Esophagus mucosa (tissue), 1 donor: ENCODE measurements at regions not wholly inside any gene's neighbourhood (a gene's known extent, or its start where the extent isn't known, plus 50 kb on each side); places are given as distances from the start of the nearest gene placed in this dataset.
"Not testable (repeated sequence)": the region's sequence is repeated elsewhere in the genome, so short reads cannot be mapped to it uniquely, and the experiment has no call there.

Experiments
- ATAC-seq: fragments of 200-7000 bp; cut with Tn5 transposase; one replicate; pipeline ENCODE4 v1.9.1; 2020
- donor health status: DM: yes; HTN: yes; CAD: no.

- ATAC-seq = not testable (repeated sequence)
These were observed 814.8 kb downstream of the SEMA5A start for GRCh38 chr5:8731110-8731509.

DNA sequence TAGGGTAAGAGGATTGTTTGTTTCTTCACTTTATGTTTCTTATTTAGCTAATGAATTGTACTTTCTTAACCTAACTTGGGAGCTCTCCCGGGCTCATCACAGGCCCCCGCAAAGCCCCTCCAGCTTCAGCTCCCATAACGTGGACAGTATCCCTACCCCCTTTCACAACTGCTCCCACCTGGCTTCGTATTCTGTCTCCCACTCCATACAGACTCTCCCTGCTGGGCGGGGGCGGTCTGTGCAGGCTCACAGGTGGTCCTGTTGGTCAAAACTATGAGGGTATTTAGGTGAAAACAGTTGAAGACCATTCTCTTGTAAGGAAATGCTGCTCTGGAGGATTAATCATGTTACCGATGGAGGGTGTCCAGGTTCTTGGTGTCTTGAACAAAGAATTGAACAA, 805.3 kb downstream of the SEMA5A start:
- no peak for ATAC-seq

DNA sequence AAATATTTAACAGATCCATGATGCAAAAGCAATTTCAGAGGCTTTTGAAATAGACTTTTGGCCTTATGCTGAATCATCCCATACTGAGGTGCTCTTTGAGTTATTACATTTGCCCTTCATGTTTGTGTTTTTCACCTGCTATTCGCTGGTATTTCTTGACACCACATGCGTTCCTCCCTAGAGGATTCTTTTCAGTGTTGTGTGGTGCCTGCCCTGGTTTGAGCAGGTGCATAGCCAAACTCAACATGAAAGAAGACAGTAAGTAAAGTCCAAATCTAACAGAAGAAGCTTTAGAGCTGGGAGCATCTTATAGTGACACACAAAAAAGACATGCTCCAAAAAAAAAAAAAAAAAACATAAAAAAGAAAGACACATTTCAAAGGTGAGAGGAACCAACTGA, 796.3 kb downstream of the SEMA5A start:
- no peak for ATAC-seq

- no peak for ATAC-seq
These were observed 795.8 kb downstream of the SEMA5A start for GRCh38 chr5:8750100-8750499.

DNA sequence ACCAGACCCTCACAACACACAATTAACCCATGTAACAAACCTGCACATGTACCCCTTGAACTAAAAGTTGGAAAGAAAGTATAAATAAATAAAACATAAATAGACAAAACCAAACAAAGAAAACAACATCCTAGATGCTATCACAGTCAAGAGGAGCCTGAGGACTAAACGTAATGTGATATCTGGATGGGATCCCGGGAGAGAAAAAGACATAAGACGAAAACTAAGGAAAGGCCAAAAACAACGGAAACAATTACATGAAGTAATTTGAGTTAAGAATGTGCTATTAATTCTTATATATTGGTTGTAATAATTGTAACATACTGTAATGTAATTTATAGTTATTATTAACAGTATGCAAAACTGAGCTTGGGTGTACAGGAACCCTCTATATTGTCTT, 793.9 kb downstream of the SEMA5A start:
- ATAC-seq = no peak

DNA sequence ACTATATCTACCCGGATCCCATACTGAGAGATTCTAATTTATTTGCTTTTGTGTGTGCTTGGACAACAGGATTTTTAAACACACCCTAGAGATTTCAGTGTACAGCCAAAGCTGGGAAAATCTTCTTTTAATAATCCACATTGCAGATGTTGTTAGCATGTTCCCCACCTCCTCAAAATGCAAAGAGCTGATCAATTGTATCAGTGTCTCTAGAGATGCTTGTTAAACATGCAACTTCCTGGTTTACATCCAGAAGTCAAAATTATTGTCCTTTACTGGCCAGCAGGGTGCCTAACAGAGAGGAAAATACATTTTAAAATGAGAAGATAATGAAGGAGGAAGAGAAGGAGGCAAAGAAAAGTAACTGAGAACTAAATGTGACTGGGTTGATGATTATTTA, 793.3 kb downstream of the SEMA5A start:
- ATAC-seq = no peak

DNA sequence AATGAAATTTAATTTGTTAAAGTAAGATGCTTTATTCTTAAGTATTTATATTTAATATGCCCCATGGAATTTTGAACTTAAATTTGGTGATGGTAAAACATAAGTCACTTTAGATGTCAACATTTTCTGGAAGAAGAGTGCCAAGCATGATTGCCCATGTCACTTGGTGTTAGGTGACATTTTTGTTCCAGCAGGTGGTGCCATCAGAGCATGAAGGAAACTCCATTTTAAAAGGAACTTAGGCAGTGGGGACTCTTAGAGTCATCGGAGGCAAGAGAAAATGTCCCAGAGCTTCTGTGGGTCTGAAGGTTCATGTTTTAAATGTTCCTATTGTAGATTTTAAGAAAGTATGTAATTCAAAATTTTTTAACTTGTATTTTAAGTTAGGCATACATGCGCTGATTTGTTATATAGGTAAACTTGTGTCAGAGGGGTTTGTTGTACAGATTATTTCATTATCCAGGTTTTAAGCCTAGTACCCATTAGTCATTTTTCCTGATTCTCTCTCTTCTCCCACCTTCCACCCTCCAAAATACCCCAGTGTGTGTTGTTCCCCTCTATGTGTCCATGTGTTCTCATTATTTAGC, 789.3 kb downstream of the SEMA5A start:
- no peak for ATAC-seq

- no peak for ATAC-seq
These were observed 780.0 kb downstream of the SEMA5A start for GRCh38 chr5:8765886-8766285.

DNA sequence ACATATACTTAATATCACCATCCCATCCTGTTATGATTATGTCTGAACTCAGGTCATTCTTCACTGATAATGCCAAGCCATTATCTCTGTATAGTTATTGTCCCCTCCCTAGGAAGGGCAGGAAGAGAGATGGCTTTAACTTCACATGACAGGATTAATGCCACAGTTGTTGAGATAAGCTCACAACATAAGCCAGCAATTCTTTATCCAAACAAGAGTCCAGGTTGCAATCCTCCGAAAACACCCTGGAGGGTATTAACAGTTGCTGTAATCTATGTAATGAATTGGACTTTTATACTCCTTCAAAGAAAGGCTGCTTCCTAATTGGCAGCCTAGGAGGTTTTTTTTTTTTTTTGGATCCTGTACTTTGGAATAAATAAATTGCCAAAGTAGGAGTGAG, 779.4 kb downstream of the SEMA5A start:
- ATAC-seq = no peak

DNA sequence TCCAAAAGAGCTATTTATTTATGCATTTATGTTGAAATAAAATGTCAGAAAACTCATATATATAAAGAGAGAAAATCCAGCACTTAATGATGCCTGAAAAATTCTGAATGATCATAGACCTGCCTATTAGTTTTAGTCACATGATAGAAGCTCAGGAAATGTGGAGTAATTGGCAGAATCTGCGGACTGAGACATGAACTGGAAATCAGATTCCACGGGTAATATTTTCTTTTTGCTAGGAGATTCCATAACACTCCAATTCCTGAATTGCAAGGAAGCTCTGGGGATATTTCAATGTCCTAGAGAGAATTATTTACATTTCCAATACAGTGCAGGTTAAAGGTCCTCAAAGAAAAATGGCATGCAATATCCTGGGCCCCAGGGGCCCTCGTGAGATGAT, 778.8 kb downstream of the SEMA5A start:
- no peak for ATAC-seq

DNA sequence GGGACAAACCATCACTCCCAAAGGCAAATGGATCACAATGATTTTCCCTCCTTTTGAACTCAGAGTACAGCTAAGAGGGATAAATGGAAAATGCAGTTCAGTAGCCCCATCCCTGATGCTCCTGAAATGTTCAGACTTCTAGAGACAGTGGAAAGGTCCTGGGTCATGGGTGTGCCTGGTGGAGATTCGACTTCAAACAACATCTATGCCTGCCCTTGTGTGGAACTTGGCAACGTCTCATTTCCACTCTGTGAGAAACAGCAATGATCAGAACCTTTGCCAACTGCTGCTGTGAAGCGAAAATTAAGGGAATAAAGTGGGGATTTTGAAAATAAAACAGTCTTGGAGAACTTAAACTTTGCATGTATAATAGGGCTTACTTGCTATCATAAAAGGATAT, 778.1 kb downstream of the SEMA5A start:
- no peak for ATAC-seq

DNA sequence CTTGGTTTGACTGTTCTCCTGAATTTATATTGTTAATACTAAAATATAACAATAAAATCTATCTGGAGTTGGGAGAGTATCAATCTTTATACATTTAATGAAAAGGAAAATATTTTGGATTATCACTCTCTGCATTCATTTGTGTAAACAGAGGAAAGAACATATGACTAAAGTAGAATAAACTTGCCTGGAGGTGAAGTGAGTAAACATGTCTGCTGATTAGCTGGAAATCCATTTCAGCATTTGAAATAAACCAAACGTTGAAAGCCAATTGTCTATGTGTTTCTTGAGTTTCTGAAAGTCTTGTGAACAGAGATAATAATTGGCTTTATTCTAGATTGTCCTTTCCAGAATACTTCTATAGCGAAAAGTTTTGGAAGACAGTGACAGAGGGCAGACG, 776.2 kb downstream of the SEMA5A start:
- no peak for ATAC-seq

DNA sequence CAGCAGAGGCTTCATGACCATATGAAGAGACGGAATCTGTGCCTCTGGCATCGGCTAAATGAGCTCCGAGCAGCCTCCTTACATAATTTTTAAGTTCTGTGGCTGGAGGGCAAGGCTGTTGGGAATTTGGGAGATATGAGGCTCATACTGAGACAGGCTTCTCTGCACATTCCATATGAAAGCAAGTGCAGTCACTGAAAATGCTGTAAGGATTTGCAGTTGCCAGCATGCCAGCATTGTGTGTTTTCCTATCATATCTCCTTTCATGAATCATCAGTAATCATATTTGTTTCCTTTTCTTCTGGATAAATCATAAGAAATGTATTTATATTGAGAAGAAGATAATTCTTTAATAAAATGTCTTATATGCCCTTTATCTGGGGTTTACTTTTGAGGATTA, 775.4 kb downstream of the SEMA5A start:
- no peak for ATAC-seq

- no peak for ATAC-seq
These were observed 772.7 kb downstream of the SEMA5A start for GRCh38 chr5:8773046-8773615.

GRCh38 chr5:8784692-8785091, 761.2 kb downstream of the SEMA5A start:
- ATAC-seq = no peak

- no peak for ATAC-seq
These were observed 757.6 kb downstream of the SEMA5A start for GRCh38 chr5:8788246-8788645.

DNA sequence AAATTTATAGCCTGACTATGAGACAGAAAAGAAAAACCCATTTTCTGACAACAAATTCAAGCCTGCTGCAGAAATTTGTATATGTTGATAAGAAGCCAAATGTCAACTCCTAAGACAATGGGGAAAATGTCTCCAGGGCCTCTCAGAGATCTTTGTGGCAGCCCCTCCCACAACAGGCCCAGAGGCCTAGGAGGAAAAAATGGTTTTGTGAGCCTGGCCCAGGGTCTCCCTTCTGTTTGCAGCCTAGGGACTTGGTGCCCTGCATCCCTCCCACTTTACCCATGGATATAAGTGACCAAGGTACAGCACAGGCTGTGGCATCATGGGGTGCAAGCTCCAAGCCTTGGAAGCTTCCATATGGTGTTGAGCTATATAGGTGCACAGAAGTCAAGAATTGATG, 740.2 kb downstream of the SEMA5A start:
- no peak for ATAC-seq

DNA sequence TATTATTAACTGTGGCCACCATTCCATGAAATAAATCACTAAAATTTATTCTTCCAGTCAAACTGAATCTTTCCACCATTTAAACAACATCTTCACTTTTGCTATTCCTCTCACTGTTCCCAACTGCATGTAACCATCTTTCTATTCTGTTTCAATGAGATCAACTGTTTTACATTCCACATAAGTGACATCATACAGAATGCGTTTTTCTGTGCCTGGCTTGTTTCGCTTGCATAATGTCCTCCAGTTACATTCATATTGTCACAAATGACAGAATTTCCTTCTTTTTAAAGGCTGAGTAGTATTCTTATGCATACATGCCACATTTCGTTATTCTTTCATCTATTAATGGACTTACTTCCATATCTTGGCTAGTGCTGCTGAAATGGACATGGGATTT, 738.2 kb downstream of the SEMA5A start:
- no peak for ATAC-seq

DNA sequence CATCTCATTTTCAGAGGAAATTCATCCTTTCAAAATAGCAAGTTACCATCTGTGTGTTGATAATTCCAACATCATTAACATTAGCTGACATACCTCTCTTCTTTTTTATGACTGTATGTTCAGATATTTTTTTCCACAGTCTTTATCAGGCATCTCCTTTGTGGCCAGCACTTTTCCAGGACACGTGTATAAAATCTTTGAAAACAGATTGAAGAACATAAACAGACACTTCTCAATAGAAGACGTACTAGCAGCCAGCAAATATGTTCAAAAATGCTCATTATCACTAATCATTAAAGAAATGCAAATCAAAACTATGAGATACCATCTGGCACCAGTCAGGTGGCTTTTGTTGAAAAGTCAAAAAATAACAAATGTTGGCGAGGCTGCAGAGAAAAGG, 734.3 kb downstream of the SEMA5A start:
- ATAC-seq = no peak

DNA sequence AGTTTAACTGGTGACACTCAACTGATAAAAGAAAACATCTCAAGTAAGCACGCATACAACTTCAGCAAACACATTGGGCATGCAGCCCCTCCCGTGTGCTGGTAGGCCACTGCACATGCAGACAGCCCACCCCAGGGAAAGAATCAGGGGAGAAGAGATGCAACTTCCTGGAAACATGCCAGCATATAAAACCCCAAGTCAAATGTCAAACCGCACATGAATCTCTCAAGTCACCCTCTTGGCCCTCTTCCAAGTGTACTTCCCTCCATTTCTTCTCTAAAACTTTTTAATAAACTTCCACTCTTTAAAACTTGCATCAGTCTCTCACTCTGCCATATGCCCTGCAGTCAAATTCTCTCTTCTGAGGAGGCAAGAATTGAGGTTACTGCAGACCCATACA, 732.7 kb downstream of the SEMA5A start:
- ATAC-seq = no peak

- no peak for ATAC-seq
These were observed 731.8 kb downstream of the SEMA5A start for GRCh38 chr5:8814105-8814504.

- ATAC-seq = no peak
These were observed 721.5 kb downstream of the SEMA5A start for GRCh38 chr5:8824371-8824770.

GRCh38 chr5:8825139-8825757, 720.6 kb downstream of the SEMA5A start:
- ATAC-seq = no peak

DNA sequence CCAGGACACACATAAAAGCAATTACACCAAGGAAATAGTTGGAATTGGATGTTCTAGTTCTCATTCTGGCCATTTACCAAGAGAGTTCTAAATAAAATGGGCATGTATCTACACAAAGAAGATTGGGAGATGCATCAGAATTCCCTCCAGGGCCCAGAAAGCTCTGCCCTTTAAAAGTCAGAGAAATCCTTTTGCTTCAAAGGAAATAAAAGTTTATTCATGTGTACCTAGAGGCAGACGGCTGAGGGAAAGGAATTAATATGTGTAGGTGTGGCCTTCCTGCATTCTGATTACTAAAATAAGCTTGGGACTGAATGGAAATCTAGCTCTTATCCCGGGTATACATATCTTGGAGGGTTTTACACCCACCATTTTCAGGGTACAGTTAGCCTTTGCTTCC, 719.4 kb downstream of the SEMA5A start:
- ATAC-seq = no peak

- ATAC-seq = no peak
These were observed 718.2 kb downstream of the SEMA5A start for GRCh38 chr5:8827696-8828095.
